Gastroesophageal sphincter (tissue), 4 donors: ENCODE measurements at regions not wholly inside any gene's neighbourhood (a gene's known extent, or its start where the extent isn't known, plus 50 kb on each side); places are given as distances from the start of the nearest gene placed in this dataset.
A peak's percentile ranks its signal among the peaks of the same experiment; 100 is the strongest.

Experiments
- ATAC-seq: fragments of 150-250 bp; one replicate; pipeline ENCODE4 v1.9.1; 2016; ENCODE audit warnings: mild to moderate bottlenecking, moderate library complexity
- H3K27ac ChIP-seq, 4 donors: fragments of 200-600 bp; sonication (generic) in 3 of 4; 1 replicate in 3 of 4; 2 replicates in 1 of 4; pipeline ENCODE4 v1.5.1; 2016 to 2019
- H3K27me3 ChIP-seq: fragments of 200-600 bp; sonication (generic); one replicate; pipeline ENCODE4 v1.5.1; 2019
- H3K36me3 ChIP-seq, 2 donors: fragments of 200-600 bp; sonication (generic); one replicate each; pipeline ENCODE4 v1.5.1; 2019; ENCODE audit warnings: control low read depth in 1 of 2
- H3K4me1 ChIP-seq, 3 donors: fragments of 200-600 bp; sonication (generic); 1 replicate in 2 of 3; 2 replicates in 1 of 3; pipeline ENCODE4 v1.5.1; 2016 to 2019; ENCODE audit warnings: control low read depth in 2 of 3
- H3K4me3 ChIP-seq, 2 donors: fragments of 200-600 bp; sonication (generic); one replicate each; pipeline ENCODE4 v1.5.1; 2019; ENCODE audit warnings: mild to moderate bottlenecking in 1 of 2, moderate library complexity in 1 of 2
- H3K9me3 ChIP-seq, 3 donors: fragments of 200-600 bp; sonication (generic); one replicate each; pipeline ENCODE4 v1.5.1; 2017 to 2019; ENCODE audit warnings: control low read depth in 2 of 3
- CTCF ChIP-seq, 4 experiments: fragments of 200-600 bp in 2 of 4; fragments of 450-650 bp in 2 of 4; sonication (generic) in 1 of 4; IDR thresholded peaks; one replicate each; pipeline ENCODE4 v1.5.1; 2017 to 2019; ENCODE audit warnings: antibody characterized with exemption in 4 of 4, mild to moderate bottlenecking in 2 of 4, moderate library complexity in 2 of 4
- EP300 ChIP-seq: sonication (generic); formaldehyde crosslinking; IDR thresholded peaks from one replicate; pipeline ENCODE4 v1.6.1; 2017; ENCODE audit warnings: antibody characterized with exemption, mild to moderate bottlenecking
- POLR2A ChIP-seq, 2 donors: fragments of 450-650 bp; IDR thresholded peaks; one replicate each; pipeline ENCODE4 v1.6.1; 2017; ENCODE audit warnings: antibody characterized with exemption in 2 of 2, mild to moderate bottlenecking in 2 of 2, moderate library complexity in 1 of 2
- POLR2AphosphoS5 ChIP-seq: sonication (generic); formaldehyde crosslinking; IDR thresholded peaks from one replicate; pipeline ENCODE4 v1.6.1; 2017; ENCODE audit warnings: antibody characterized with exemption
- WGBS, 2 donors: methylation state at CpG; one replicate each; pipeline ENCODE4 v1.1.5; 2018; ENCODE audit warnings: low coverage in 1 of 2; 5-methylcytosine and 5-hydroxymethylcytosine counted together

- 96 to 100% methylated on average over 3 to 4 of the region's 4 CpGs for WGBS, 2 donors
- no peak for TF ChIP-seq POLR2AphosphoS5
- TF ChIP-seq EP300 = no peak
- no peak for TF ChIP-seq CTCF (IDR thresholded peaks at IDR 0.05)
- TF ChIP-seq POLR2A (IDR thresholded peaks at IDR 0.05) = no peak
- ATAC-seq = no peak
Observed at GRCh38 chr5:125269926-125270325, 523.5 kb upstream of the ZNF608 start.

GRCh38 chr5:125272357-125272756 lies 525.9 kb upstream of the ZNF608 start:
- ATAC-seq = no peak
- Histone ChIP-seq H3K36me3 (no peaks in the 10 kb centered on the region), H3K4me1 (peaks cover 0 to 28% (median 0%) of the 10 kb centered on the region in 3 donors), H3K9me3 (no peaks in the 10 kb centered on the region), H3K4me3 (no peak overlapping the region), H3K27ac (no peak overlapping the region), H3K27me3 (no peaks in the 10 kb centered on the region)
- TF ChIP-seq CTCF (IDR thresholded peaks at IDR 0.05) (no peak), EP300 (no peak), POLR2AphosphoS5 (no peak), POLR2A (IDR thresholded peaks at IDR 0.05) (no peak)
- WGBS, 2 donors = 82 to 85% methylated on average over 4 of the region's 4 CpGs

More at GRCh38 chr5:125269926-125270325, 523.5 kb upstream of the ZNF608 start:
- Histone ChIP-seq H3K9me3 (no peaks in the 10 kb centered on the region), H3K36me3 (no peaks in the 10 kb centered on the region), H3K27me3 (no peaks in the 10 kb centered on the region), H3K27ac (no peak overlapping the region), H3K4me1 (peaks cover 0 to 14% (median 0%) of the 10 kb centered on the region in 3 donors), H3K4me3 (no peak overlapping the region)

GRCh38 chr5:125274211-125274610 lies 527.8 kb upstream of the ZNF608 start:
- H3K36me3 ChIP-seq = no peaks in the 10 kb centered on the region
- no peak for TF ChIP-seq EP300
- TF ChIP-seq POLR2AphosphoS5 = no peak
- no peak for TF ChIP-seq POLR2A (IDR thresholded peaks at IDR 0.05)
- TF ChIP-seq CTCF (IDR thresholded peaks at IDR 0.05) = no peak

GRCh38 chr5:125274938-125275724 lies 528.7 kb upstream of the ZNF608 start:
- TF ChIP-seq POLR2A (IDR thresholded peaks at IDR 0.05) (no peak), POLR2AphosphoS5 (peak; percentile 43)
- Histone ChIP-seq H3K36me3 (no peaks in the 10 kb centered on the region), H3K9me3 (no peaks in the 10 kb centered on the region), H3K4me3 (no peak overlapping the region), H3K27me3 (no peaks in the 10 kb centered on the region), H3K4me1 (peaks cover 0 to 31% (median 0%) of the 10 kb centered on the region in 3 donors), H3K27ac (peak overlapping the region in 2 of 4 donors; percentile 31 to 44)
- no peak for ATAC-seq
- 43 to 50% methylated on average over 1 of the region's 1 CpG for WGBS, 2 donors

More at GRCh38 chr5:125274211-125274610, 527.8 kb upstream of the ZNF608 start:
- WGBS, 2 donors = 63 to 87% methylated on average over 1 of the region's 1 CpG
- ATAC-seq = no peak
- Histone ChIP-seq H3K27ac (no peak overlapping the region), H3K27me3 (no peaks in the 10 kb centered on the region), H3K9me3 (no peaks in the 10 kb centered on the region), H3K4me1 (peaks cover 0 to 31% (median 0%) of the 10 kb centered on the region in 3 donors), H3K4me3 (no peak overlapping the region)

- H3K27me3 ChIP-seq = no peaks in the 10 kb centered on the region
- no peak for TF ChIP-seq POLR2AphosphoS5
- TF ChIP-seq EP300 = no peak
- no peak for TF ChIP-seq POLR2A (IDR thresholded peaks at IDR 0.05)
- no peak for TF ChIP-seq CTCF (IDR thresholded peaks at IDR 0.05)
- H3K4me1 ChIP-seq = peaks cover 0 to 31% (median 0%) of the 10 kb centered on the region in 3 donors
- H3K27ac ChIP-seq = peak overlapping the region in 1 of 4 donors; percentile 44
- H3K36me3 ChIP-seq = no peaks in the 10 kb centered on the region
- no peak for ATAC-seq
- H3K9me3 ChIP-seq = no peaks in the 10 kb centered on the region
- WGBS, 2 donors = 46 to 82% methylated on average over 3 of the region's 3 CpGs
- H3K4me3 ChIP-seq = no peak overlapping the region
Observed at GRCh38 chr5:125275725-125276090, 529.3 kb upstream of the ZNF608 start.
